H54 (cell line): ENCODE measurements at regions not wholly inside any gene's neighbourhood (a gene's known extent, or its start where the extent isn't known, plus 50 kb on each side); places are given as distances from the start of the nearest gene placed in this dataset.

ENCODE experiments used
- DNase-seq: peaks from one replicate; pipeline ENCODE4 v3.0.0; 2011; ENCODE audit warnings: low spot score, mixed read lengths; ENCODE audit not compliant: insufficient read length
- FAIRE-seq: peaks from 3 replicates; lab custom pipeline; 2011; peaks lifted over from hg19 to GRCh38; lab: Jason Lieb, UNC
- POLR2A ChIP-seq: IDR thresholded peaks from 2 replicates; pipeline ENCODE4 v1.6.1; 2011; ENCODE audit warnings: low read depth, mild to moderate bottlenecking, low read length

DNA sequence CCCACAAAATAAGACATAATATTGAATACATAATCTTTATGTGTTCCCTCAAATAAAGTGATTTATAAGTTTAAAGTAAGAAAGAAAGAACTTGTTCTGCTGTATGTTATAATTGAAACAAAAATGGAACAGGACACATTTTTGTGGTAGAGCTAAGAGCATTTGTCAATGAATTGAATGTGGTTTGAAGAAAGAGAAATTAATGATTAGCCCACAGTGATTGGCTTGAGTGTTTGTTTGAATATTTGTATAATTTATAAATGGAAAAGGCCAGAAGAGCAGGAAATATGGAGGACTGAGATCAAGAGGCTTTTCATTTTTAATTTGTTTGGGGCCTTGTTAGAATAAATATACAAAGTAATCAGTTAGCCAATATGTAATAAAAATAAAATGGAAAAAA is 395.1 kb upstream of the CDH19 start:
- DNase-seq, result no peak
- FAIRE-seq, result no peak
- TF ChIP-seq POLR2A, result no peak

- FAIRE-seq, result no peak
- TF ChIP-seq POLR2A, result no peak
Measured at GRCh38 chr18:66995270-66995669, 391.4 kb upstream of the CDH19 start.

GRCh38 chr18:66994790-66995189 is 390.9 kb upstream of the CDH19 start:
- DNase-seq (no peak), FAIRE-seq (no peak)
- no peak for TF ChIP-seq POLR2A

More at GRCh38 chr18:66995270-66995669, 391.4 kb upstream of the CDH19 start:
- DNase-seq, result no peak

- FAIRE-seq (no peak), DNase-seq (no peak)
- no peak for TF ChIP-seq POLR2A
Measured at GRCh38 chr18:66993492-66993891, 389.6 kb upstream of the CDH19 start.

DNA sequence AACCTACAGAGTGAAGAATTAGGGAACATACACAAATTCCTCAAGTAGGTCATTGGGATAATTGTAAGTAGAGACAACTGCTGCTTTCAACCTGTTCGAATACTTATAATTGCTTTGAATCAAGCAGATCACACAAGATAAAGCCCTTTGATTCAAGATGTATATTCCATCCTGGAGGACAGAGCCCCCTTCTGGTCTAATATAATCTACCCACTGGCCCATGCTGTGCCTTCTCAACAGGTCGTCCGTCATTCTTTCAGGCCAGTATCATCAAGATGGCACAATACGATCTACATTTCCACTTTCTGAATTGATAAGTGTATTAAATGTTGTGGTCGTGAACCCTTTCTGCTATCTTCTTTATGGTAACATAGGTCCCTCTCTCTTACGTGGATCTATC is 387.0 kb upstream of the CDH19 start:
- DNase-seq (no peak), FAIRE-seq (no peak)
- no peak for TF ChIP-seq POLR2A

DNA sequence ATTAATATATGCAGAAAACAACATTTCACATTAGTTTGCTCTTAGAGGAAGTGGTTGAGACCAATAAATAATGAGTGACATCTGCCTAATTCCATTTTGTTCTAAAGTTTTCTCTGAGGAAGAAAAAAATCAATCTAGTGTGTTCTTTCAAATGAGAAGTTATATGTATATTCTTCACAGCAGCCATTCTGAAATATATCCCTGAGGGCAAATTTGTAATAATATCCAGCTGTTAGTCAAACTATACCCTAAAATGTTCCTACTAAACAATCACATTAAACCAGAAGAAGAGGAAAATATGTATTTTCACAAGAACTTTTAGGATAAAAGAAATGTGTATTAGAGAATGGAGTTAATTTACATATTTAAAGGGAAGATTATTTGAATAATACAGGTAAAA is 375.1 kb upstream of the CDH19 start:
- TF ChIP-seq POLR2A, result no peak
- no peak for DNase-seq
- FAIRE-seq, result no peak

- FAIRE-seq (no peak), DNase-seq (no peak)
- TF ChIP-seq POLR2A, result no peak
Measured at GRCh38 chr18:66972681-66973080, 368.8 kb upstream of the CDH19 start.

DNA sequence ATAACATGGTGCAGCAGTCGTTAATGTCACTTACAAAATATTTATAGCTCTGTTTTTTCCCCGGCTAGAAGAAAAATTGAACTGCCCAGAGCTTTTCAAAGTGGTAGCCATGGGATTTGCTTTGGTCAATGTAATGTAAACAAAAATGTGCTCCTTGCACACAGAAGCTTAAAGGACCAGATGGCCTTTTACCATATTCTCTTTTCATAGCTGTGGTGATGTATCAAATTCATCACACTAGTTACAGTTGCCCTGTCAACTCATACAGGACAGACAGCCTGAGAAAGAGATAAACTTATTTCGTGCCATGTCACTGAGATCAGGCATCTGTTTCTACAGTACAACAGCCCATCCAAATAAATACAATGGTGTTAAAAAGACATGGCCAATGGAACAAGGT is 368.1 kb upstream of the CDH19 start:
- TF ChIP-seq POLR2A, result no peak
- DNase-seq, result no peak
- no peak for FAIRE-seq

DNA sequence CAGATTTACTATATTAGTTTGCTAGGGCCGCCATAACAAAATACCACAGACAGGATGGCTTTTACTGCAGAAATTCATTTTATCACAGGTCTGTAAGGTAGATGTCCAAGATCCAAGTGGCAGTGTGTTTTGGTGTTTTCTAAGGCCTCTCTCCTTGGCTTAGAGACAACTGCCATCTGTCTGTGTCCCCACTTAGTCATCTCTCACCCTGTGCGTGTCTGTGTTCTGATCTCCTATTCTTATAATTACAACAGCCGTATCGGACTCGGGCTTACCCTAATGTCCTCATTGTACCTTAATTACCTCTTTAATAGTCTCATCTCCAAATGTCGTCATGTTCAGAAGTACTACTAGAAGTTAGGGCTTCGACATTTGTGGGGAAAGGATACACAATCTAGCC is 362.3 kb upstream of the CDH19 start:
- DNase-seq, result no peak

GRCh38 chr18:66958309-66958708 is 354.4 kb upstream of the CDH19 start:
- no peak for TF ChIP-seq POLR2A
- DNase-seq, result no peak
- no peak for FAIRE-seq

More for the DNA sequence above, 362.3 kb upstream of the CDH19 start:
- TF ChIP-seq POLR2A, result no peak
- FAIRE-seq, result no peak

DNA sequence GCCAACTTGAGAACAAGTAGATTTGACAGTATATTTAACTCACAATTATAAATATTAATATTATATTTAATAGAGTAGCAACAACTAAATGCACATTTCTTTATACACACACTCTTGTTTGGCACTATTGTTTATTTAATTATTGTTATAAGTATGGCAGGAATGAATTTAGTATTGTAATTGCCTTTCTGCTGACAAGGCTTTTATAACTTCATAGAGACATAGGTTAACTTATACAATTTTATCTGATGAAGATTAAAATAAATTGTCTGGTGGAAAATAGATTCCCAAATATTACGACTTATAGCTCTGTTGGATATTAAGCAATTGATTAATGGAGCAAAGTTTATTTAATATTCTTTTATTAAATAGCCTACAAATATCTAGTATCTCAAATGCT is 347.9 kb upstream of the CDH19 start:
- DNase-seq (no peak), FAIRE-seq (no peak)

GRCh38 chr18:66949419-66949818 is 345.5 kb upstream of the CDH19 start:
- no peak for TF ChIP-seq POLR2A
- no peak for FAIRE-seq
- no peak for DNase-seq

More for the DNA sequence above, 347.9 kb upstream of the CDH19 start:
- TF ChIP-seq POLR2A, result no peak

- DNase-seq (no peak), FAIRE-seq (no peak)
- TF ChIP-seq POLR2A, result no peak
Measured at GRCh38 chr18:66937546-66937945, 333.7 kb upstream of the CDH19 start.

GRCh38 chr18:66931010-66931409 is 327.1 kb upstream of the CDH19 start:
- DNase-seq, result no peak
- TF ChIP-seq POLR2A, result no peak

GRCh38 chr18:66916834-66917233 is 312.9 kb upstream of the CDH19 start:
- no peak for DNase-seq
- no peak for TF ChIP-seq POLR2A
- no peak for FAIRE-seq

More at GRCh38 chr18:66931010-66931409, 327.1 kb upstream of the CDH19 start:
- FAIRE-seq, result no peak

GRCh38 chr18:66900837-66901236 is 296.9 kb upstream of the CDH19 start:
- DNase-seq (no peak), FAIRE-seq (no peak)
- no peak for TF ChIP-seq POLR2A
